ENCODE measurements at regions not wholly inside any gene's neighbourhood (a gene's known extent, or its start where the extent isn't known, plus 50 kb on each side); places are given as distances from the start of the nearest gene placed in this dataset.

DNA sequence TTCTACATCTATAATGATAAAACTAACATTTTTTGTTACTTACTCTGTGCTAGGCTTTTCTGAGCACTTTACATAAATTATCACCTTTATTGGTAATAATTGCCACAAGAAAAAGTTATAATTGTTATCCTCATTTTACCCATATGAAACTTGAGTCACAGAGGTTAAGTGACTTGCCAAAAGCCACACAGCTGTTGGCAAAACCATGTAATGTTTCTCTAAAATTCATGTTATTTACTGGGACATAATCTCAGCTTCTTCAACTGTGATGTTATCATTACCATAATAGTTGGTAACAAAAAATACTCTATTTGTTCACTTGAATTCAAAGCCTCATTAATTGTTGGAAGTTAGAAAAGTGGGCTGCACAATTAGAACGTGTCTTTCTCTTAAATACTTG lies 437.3 kb downstream of the BRINP1 start:
- H3K36me3 ChIP-seq (ENCODE audit: control insufficient read depth, insufficient read depth, low read length), result no peaks in the 10 kb centered on the region
- TF ChIP-seq, protein P1, sequence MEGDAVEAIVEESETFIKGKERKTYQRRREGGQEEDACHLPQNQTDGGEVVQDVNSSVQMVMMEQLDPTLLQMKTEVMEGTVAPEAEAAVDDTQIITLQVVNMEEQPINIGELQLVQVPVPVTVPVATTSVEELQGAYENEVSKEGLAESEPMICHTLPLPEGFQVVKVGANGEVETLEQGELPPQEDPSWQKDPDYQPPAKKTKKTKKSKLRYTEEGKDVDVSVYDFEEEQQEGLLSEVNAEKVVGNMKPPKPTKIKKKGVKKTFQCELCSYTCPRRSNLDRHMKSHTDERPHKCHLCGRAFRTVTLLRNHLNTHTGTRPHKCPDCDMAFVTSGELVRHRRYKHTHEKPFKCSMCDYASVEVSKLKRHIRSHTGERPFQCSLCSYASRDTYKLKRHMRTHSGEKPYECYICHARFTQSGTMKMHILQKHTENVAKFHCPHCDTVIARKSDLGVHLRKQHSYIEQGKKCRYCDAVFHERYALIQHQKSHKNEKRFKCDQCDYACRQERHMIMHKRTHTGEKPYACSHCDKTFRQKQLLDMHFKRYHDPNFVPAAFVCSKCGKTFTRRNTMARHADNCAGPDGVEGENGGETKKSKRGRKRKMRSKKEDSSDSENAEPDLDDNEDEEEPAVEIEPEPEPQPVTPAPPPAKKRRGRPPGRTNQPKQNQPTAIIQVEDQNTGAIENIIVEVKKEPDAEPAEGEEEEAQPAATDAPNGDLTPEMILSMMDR (IDR thresholded peaks at IDR 0.05; ENCODE audit: insufficient read depth, low read depth, low read length), result no peak
- no peak for DNase-seq (ENCODE audit: low read depth)
- H3K4me3 ChIP-seq (ENCODE audit: low read depth, low read length), result no peak overlapping the region
- no peaks in the 10 kb centered on the region for H3K27me3 ChIP-seq (ENCODE audit: control insufficient read depth, insufficient read depth, low read length)
- CTCF ChIA-PET, result no interaction called here
- POLR2A ChIA-PET, result no interaction called here

DNA sequence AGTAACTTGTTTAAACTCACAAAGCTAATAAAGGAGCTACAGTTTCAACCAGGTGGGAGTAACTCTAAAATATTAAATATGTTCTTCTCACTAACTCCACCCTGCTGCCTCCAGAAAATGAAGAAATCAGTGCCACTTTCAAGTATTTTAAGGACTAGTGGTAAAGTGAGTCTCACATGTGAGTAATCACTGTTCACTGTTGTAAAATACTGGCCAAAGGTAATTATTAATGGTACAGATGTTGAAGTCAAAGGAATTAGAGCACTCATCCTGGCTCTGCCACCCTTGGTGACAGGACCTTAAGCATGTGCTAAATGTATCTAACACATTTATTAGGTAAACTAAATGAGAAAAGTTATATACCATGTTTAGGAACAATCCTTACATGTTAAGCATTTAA lies 430.7 kb downstream of the BRINP1 start:
- CTCF ChIA-PET, result interaction anchor here (1.1 kb wide), 1 partner anchor 14 kb away, joined by 3 read pairs; no protein-coding TSS in a partner anchor
- TF ChIP-seq, protein P1 (IDR thresholded peaks at IDR 0.05; ENCODE audit: insufficient read depth, low read depth, low read length), result no peak
- no peak for DNase-seq (ENCODE audit: low read depth)
- Histone ChIP-seq H3K36me3 (ENCODE audit: control insufficient read depth, insufficient read depth, low read length) (no peaks in the 10 kb centered on the region), H3K27me3 (ENCODE audit: control insufficient read depth, insufficient read depth, low read length) (no peaks in the 10 kb centered on the region), H3K4me3 (ENCODE audit: low read depth, low read length) (no peak overlapping the region)
- POLR2A ChIA-PET, result no interaction called here

DNA sequence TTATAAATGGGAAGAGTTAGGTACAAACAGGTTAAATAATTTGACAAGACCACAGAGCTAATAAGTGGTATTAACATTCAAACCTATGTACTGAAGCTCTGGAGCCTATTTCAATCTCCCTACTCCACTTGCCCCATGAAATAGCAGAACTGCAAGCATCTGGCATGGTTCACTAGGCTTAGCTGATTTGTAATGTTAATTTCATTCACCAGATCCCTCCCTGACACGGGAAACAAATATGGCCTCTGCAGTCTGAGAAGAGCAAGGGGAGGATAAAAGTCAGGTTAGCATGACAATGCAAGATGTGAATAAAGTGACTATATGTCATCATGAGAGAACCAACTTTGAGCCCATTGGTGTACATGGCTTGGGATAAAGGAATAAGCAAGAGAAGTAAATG lies 428.8 kb downstream of the BRINP1 start:
- Histone ChIP-seq H3K4me3 (ENCODE audit: low read depth, low read length) (no peak overlapping the region), H3K36me3 (ENCODE audit: control insufficient read depth, insufficient read depth, low read length) (no peaks in the 10 kb centered on the region), H3K27me3 (ENCODE audit: control insufficient read depth, insufficient read depth, low read length) (no peaks in the 10 kb centered on the region)
- TF ChIP-seq, protein P1 (IDR thresholded peaks at IDR 0.05; ENCODE audit: insufficient read depth, low read depth, low read length), result no peak
- DNase-seq (ENCODE audit: low read depth), result no peak
- CTCF ChIA-PET, result no interaction called here
- POLR2A ChIA-PET, result no interaction called here

DNA sequence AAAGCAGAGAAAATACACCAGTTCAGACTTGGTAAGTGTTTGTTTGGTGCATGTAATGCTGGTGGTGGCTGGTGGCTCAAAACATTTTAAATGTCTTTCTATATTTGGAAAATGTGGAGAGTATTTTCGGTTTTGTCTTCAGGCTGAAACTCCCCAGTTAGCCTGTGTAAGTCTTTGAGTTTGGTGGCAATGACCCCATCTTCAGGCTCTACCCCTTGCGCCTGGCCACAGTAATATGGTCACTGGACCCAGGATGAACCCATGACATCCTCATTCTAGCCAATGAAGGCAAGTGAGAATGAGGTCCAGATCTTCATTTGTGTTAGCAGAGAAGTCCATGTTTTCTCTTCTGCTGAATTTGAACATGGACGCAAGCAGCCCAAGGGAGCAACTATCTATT lies 422.6 kb downstream of the BRINP1 start:
- POLR2A ChIA-PET, result no interaction called here
- DNase-seq (ENCODE audit: low read depth), result no peak
- no peaks in the 10 kb centered on the region for H3K36me3 ChIP-seq (ENCODE audit: control insufficient read depth, insufficient read depth, low read length)
- TF ChIP-seq, protein P1 (IDR thresholded peaks at IDR 0.05; ENCODE audit: insufficient read depth, low read depth, low read length), result no peak
- CTCF ChIA-PET, result no interaction called here
- H3K27me3 ChIP-seq (ENCODE audit: control insufficient read depth, insufficient read depth, low read length), result no peaks in the 10 kb centered on the region
- H3K4me3 ChIP-seq (ENCODE audit: low read depth, low read length), result no peak overlapping the region

DNA sequence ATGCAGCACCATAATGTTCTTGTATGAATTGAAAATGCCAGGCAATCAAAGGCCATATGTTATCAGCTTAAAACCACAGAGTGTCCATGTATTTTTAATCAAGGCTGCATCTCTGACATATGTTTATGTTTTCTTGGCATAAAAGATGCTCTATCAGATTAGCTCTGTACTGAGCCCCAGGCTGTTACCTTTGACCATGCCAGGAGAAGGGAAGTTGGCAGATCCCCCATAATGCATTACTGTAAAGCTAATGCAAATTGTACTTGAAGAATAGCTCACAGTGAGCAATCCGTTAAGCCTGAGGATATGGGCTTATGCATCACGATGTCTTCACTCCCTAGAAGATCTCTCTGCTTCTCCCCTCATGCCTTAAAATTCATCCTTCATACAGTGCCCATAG lies 414.4 kb downstream of the BRINP1 start:
- DNase-seq (ENCODE audit: low read depth), result no peak
- CTCF ChIA-PET, result no interaction called here
- Histone ChIP-seq H3K36me3 (ENCODE audit: control insufficient read depth, insufficient read depth, low read length) (no peaks in the 10 kb centered on the region), H3K27me3 (ENCODE audit: control insufficient read depth, insufficient read depth, low read length) (no peaks in the 10 kb centered on the region), H3K4me3 (ENCODE audit: low read depth, low read length) (no peak overlapping the region)
- TF ChIP-seq, protein P1 (IDR thresholded peaks at IDR 0.05; ENCODE audit: insufficient read depth, low read depth, low read length), result no peak
- POLR2A ChIA-PET, result no interaction called here

Data from BJ (cell line).